ENCODE measurements at regions not wholly inside any gene's neighbourhood (a gene's known extent, or its start where the extent isn't known, plus 50 kb on each side); places are given as distances from the start of the nearest gene placed in this dataset.
A peak's percentile ranks its signal among the peaks of the same experiment; 100 is the strongest.

- Histone ChIP-seq H3K27ac (replicated peaks) (no peak overlapping the region), H3K27me3 (ENCODE audit: insufficient read depth, poor library complexity, severe bottlenecking) (peaks cover 21% of the 10 kb centered on the region), H3K4me3 (replicated peaks; ENCODE audit: insufficient read depth, low read length) (no peak overlapping the region)
- DNase-seq (ENCODE audit: low read depth in 1 of 2, low spot score in 1 of 2): no peak
- TF ChIP-seq, protein P1, sequence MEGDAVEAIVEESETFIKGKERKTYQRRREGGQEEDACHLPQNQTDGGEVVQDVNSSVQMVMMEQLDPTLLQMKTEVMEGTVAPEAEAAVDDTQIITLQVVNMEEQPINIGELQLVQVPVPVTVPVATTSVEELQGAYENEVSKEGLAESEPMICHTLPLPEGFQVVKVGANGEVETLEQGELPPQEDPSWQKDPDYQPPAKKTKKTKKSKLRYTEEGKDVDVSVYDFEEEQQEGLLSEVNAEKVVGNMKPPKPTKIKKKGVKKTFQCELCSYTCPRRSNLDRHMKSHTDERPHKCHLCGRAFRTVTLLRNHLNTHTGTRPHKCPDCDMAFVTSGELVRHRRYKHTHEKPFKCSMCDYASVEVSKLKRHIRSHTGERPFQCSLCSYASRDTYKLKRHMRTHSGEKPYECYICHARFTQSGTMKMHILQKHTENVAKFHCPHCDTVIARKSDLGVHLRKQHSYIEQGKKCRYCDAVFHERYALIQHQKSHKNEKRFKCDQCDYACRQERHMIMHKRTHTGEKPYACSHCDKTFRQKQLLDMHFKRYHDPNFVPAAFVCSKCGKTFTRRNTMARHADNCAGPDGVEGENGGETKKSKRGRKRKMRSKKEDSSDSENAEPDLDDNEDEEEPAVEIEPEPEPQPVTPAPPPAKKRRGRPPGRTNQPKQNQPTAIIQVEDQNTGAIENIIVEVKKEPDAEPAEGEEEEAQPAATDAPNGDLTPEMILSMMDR (IDR thresholded peaks at IDR 0.05; ENCODE audit: insufficient read depth, low read length): no peak
- TF ChIP-seq GABPA (IDR thresholded peaks at IDR 0.05; ENCODE audit: low read depth): no peak
- TF ChIP-seq POLR2AphosphoS5 (IDR thresholded peaks at IDR 0.05; ENCODE audit: low read depth): no peak
- TF ChIP-seq, protein P2, sequence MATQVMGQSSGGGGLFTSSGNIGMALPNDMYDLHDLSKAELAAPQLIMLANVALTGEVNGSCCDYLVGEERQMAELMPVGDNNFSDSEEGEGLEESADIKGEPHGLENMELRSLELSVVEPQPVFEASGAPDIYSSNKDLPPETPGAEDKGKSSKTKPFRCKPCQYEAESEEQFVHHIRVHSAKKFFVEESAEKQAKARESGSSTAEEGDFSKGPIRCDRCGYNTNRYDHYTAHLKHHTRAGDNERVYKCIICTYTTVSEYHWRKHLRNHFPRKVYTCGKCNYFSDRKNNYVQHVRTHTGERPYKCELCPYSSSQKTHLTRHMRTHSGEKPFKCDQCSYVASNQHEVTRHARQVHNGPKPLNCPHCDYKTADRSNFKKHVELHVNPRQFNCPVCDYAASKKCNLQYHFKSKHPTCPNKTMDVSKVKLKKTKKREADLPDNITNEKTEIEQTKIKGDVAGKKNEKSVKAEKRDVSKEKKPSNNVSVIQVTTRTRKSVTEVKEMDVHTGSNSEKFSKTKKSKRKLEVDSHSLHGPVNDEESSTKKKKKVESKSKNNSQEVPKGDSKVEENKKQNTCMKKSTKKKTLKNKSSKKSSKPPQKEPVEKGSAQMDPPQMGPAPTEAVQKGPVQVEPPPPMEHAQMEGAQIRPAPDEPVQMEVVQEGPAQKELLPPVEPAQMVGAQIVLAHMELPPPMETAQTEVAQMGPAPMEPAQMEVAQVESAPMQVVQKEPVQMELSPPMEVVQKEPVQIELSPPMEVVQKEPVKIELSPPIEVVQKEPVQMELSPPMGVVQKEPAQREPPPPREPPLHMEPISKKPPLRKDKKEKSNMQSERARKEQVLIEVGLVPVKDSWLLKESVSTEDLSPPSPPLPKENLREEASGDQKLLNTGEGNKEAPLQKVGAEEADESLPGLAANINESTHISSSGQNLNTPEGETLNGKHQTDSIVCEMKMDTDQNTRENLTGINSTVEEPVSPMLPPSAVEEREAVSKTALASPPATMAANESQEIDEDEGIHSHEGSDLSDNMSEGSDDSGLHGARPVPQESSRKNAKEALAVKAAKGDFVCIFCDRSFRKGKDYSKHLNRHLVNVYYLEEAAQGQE (IDR thresholded peaks at IDR 0.05; ENCODE audit: insufficient replicate concordance, low read depth): no peak
- TF ChIP-seq SPI1 (IDR thresholded peaks at IDR 0.05; ENCODE audit: borderline replicate concordance, low read depth): no peak
Observed at GRCh38 chr1:240001177-240001740, 90.4 kb upstream of the FMN2 start.

- TF ChIP-seq, protein P1 (IDR thresholded peaks at IDR 0.05; ENCODE audit: insufficient read depth, low read length): peak; percentile 77
- TF ChIP-seq POLR2AphosphoS5 (IDR thresholded peaks at IDR 0.05; ENCODE audit: low read depth): no peak
- TF ChIP-seq, protein P2 (IDR thresholded peaks at IDR 0.05; ENCODE audit: insufficient replicate concordance, low read depth): no peak
- Histone ChIP-seq H3K27ac (replicated peaks) (no peak overlapping the region), H3K27me3 (ENCODE audit: insufficient read depth, poor library complexity, severe bottlenecking) (peaks cover 2% of the 10 kb centered on the region), H3K4me3 (replicated peaks; ENCODE audit: insufficient read depth, low read length) (no peak overlapping the region)
- DNase-seq (ENCODE audit: low read depth in 1 of 2, low spot score in 1 of 2): no peak
Observed at GRCh38 chr1:240004086-240004749, 87.5 kb upstream of the FMN2 start.

DNA sequence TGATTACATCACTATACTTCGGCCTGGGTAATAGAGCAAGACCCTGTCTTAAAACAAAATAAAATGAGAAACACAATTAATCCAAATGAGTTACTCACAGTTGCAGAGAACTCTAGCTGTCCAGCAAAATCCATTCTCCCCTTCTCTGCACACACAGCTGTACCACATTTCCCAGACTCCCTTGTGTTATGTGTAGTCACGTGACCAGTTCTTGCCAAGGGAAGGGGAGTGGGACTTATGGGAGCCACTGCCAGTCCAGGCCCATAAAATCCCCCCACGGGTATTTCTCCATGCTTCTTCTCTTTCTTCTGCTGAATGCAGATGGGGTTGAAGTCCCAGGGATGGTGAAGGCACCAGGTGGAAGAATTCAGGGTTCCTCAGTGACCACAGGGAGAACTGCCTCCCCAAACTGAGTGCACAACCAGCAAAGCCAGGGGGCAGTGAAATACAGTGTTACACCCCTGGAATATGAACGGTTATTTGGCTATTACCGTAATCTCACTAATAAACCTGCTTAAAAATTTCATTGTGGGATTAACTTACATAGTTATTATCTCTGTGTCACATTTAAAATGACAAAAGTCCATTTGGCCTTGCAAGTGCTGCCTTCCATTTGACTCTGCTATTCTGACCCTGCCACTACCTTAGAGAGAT lies 85.6 kb upstream of the FMN2 start:
- no peak overlapping the region for H3K27ac ChIP-seq (replicated peaks)
- TF ChIP-seq GABPA (IDR thresholded peaks at IDR 0.05; ENCODE audit: low read depth): no peak
- no peak for TF ChIP-seq SPI1 (IDR thresholded peaks at IDR 0.05; ENCODE audit: borderline replicate concordance, low read depth)
- TF ChIP-seq, protein P2 (IDR thresholded peaks at IDR 0.05; ENCODE audit: insufficient replicate concordance, low read depth): no peak
- TF ChIP-seq, protein P1 (IDR thresholded peaks at IDR 0.05; ENCODE audit: insufficient read depth, low read length): no peak
- TF ChIP-seq POLR2AphosphoS5 (IDR thresholded peaks at IDR 0.05; ENCODE audit: low read depth): no peak
- no peak for DNase-seq (ENCODE audit: low read depth in 1 of 2, low spot score in 1 of 2)
- H3K4me3 ChIP-seq (replicated peaks; ENCODE audit: insufficient read depth, low read length): no peak overlapping the region
- no peaks in the 10 kb centered on the region for H3K27me3 ChIP-seq (ENCODE audit: insufficient read depth, poor library complexity, severe bottlenecking)
